Panc1 (cell line): ENCODE measurements at regions not wholly inside any gene's neighbourhood (a gene's known extent, or its start where the extent isn't known, plus 50 kb on each side); places are given as distances from the start of the nearest gene placed in this dataset.

Source experiments
- ATAC-seq: fragments of 200-7000 bp; cut with Tn5 transposase; 2 replicates; pipeline ENCODE4 v1.9.1; 2020; ENCODE audit warnings: mild to moderate bottlenecking, moderate library complexity
- BruUV-seq: library from RNA; stranded (reverse); fragments of 400-500 nt; replicated peaks from 2 replicates; lab custom pipeline; 2021; lab: Mats Ljungman, UMichigan
- CTCF ChIA-PET: fragments of 300-600 bp; sonication (Branson Sonifier 250); formaldehyde crosslinking; loops from one replicate; lab custom pipeline; 2022; ENCODE audit warnings: antibody characterized with exemption; lab: Charles Lee
- POLR2A ChIA-PET: fragments of 300-600 bp; sonication (Branson Sonifier 250); formaldehyde crosslinking; loops from one replicate; lab custom pipeline; 2022; ENCODE audit warnings: antibody characterized with exemption; lab: Charles Lee
- DNase-seq: peaks from one replicate; pipeline ENCODE4 v3.0.0-alpha.2; 2010; ENCODE audit warnings: low read depth, low spot score
- H3K27ac ChIP-seq: 2 replicates; pipeline ENCODE4 v1.5.1; 2011; ENCODE audit warnings: mild to moderate bottlenecking, low read length, inconsistent platforms
- H3K27me3 ChIP-seq: fragments of 200-500 bp; sonication (Bioruptor generic); 2 replicates; pipeline ENCODE4 v1.6.0; 2014; ENCODE audit warnings: low read length, inconsistent platforms; ENCODE audit not compliant: control insufficient read depth, insufficient read depth
- H3K36me3 ChIP-seq: fragments of 200-500 bp; sonication (Bioruptor generic); 2 replicates; pipeline ENCODE4 v1.5.1; 2014; ENCODE audit warnings: inconsistent platforms, mild to moderate bottlenecking, low read length, moderate library complexity; ENCODE audit not compliant: control insufficient read depth, insufficient read depth
- H3K4me1 ChIP-seq: 2 replicates; pipeline ENCODE4 v1.5.1; 2011; ENCODE audit warnings: inconsistent platforms, mild to moderate bottlenecking, low read length, moderate library complexity; ENCODE audit not compliant: control insufficient read depth, insufficient read depth
- H3K4me3 ChIP-seq, 2 experiments: 2 replicates each; pipeline ENCODE4 v1.5.1; 2011 to 2012; ENCODE audit warnings: low read depth in 2 of 2, low read length in 2 of 2, mild to moderate bottlenecking in 2 of 2, inconsistent platforms in 1 of 2, moderate library complexity in 1 of 2
- H3K9me3 ChIP-seq: fragments of 200-500 bp; sonication (Bioruptor generic); 2 replicates; pipeline ENCODE4 v1.5.1; 2014; ENCODE audit warnings: low read depth, mild to moderate bottlenecking, inconsistent platforms, low read length, moderate library complexity; ENCODE audit not compliant: control insufficient read depth, insufficient read depth
- POLR2AphosphoS5 ChIP-seq: IDR thresholded peaks from 2 replicates; pipeline ENCODE4 v1.6.1; 2012; ENCODE audit warnings: mild to moderate bottlenecking, low read depth, low read length, moderate library complexity
- SIN3A ChIP-seq: IDR thresholded peaks from 2 replicates; pipeline ENCODE4 v1.6.1; 2012; ENCODE audit warnings: low read depth, mild to moderate bottlenecking, low read length, moderate library complexity, borderline replicate concordance; ENCODE audit not compliant: insufficient read depth
- TCF7L2 ChIP-seq: IDR thresholded peaks from 2 replicates; pipeline ENCODE4 v1.6.1; 2011; ENCODE audit warnings: mild to moderate bottlenecking, low read depth, low read length, inconsistent platforms
- in situ Hi-C: cut with HindIII; loops from 2 replicates; pipeline ENCODE4 v1.10.0; 2016; ENCODE audit warnings: low sequenced_read_pairs, low pct_unique_long_range_greater_than_20kb
- intact Hi-C: fragments of 100-400 bp; cut with micrococcal nuclease; formaldehyde crosslinking; loops from one replicate; pipeline ENCODE4 v1.10.0; 2022; ENCODE audit not compliant: unreplicated experiment
- TF ChIP-seq, protein P1 (sequence below), 2 experiments: IDR thresholded peaks; 2 replicates each; pipeline ENCODE4 v1.6.1; 2011 to 2012; ENCODE audit warnings: low read depth in 2 of 2, control low read depth in 1 of 2, low read length in 1 of 2, mild to moderate bottlenecking in 1 of 2, moderate library complexity in 1 of 2; ENCODE audit not compliant: insufficient read depth in 1 of 2
- TF ChIP-seq, protein P2 (sequence below): fragments of 450-650 bp; IDR thresholded peaks from 2 replicates; pipeline ENCODE4 v1.5.1; 2017; ENCODE audit warnings: mild to moderate bottlenecking

DNA sequence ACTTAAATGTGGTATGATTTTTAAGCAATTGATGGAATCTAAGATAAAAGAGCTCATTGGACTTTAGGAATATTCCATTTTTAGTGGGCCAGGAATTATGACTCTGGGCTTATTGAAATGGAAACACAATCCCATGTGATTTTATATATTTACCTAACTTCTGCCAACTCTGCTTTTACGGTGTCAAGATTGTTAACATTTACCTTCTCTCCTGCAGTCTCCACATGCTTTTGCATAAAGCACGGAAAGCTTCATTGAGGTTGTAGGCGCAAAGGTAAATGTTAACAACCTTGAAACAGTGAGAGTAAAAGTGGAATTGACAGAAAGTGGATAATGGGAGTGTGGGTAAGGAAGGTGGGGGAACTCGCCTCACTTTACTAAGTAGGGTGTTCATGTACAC is 468.1 kb downstream of the PMP22 start:
- ChIA-PET CTCF (no interaction called here), POLR2A (no interaction called here)
- no peak for DNase-seq
- no peaks in the 10 kb centered on the region for H3K9me3 ChIP-seq
- H3K4me1 ChIP-seq: no peaks in the 10 kb centered on the region
- no TSS peak for BruUV-seq
- H3K36me3 ChIP-seq: no peaks in the 10 kb centered on the region
- H3K27ac ChIP-seq: no peak overlapping the region
- no peaks in the 10 kb centered on the region for H3K27me3 ChIP-seq
- in situ Hi-C loops (no loop called here), intact Hi-C loops (no loop called here)
- TF ChIP-seq TCF7L2 (no peak), POLR2AphosphoS5 (no peak), SIN3A (no peak)
- TF ChIP-seq, protein P1, sequence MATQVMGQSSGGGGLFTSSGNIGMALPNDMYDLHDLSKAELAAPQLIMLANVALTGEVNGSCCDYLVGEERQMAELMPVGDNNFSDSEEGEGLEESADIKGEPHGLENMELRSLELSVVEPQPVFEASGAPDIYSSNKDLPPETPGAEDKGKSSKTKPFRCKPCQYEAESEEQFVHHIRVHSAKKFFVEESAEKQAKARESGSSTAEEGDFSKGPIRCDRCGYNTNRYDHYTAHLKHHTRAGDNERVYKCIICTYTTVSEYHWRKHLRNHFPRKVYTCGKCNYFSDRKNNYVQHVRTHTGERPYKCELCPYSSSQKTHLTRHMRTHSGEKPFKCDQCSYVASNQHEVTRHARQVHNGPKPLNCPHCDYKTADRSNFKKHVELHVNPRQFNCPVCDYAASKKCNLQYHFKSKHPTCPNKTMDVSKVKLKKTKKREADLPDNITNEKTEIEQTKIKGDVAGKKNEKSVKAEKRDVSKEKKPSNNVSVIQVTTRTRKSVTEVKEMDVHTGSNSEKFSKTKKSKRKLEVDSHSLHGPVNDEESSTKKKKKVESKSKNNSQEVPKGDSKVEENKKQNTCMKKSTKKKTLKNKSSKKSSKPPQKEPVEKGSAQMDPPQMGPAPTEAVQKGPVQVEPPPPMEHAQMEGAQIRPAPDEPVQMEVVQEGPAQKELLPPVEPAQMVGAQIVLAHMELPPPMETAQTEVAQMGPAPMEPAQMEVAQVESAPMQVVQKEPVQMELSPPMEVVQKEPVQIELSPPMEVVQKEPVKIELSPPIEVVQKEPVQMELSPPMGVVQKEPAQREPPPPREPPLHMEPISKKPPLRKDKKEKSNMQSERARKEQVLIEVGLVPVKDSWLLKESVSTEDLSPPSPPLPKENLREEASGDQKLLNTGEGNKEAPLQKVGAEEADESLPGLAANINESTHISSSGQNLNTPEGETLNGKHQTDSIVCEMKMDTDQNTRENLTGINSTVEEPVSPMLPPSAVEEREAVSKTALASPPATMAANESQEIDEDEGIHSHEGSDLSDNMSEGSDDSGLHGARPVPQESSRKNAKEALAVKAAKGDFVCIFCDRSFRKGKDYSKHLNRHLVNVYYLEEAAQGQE (IDR thresholded peaks at IDR 0.05; ENCODE audit: insufficient read depth in 1 of 2, low read depth in 2 of 2, low read length in 1 of 2): no peak
- TF ChIP-seq, protein P2, sequence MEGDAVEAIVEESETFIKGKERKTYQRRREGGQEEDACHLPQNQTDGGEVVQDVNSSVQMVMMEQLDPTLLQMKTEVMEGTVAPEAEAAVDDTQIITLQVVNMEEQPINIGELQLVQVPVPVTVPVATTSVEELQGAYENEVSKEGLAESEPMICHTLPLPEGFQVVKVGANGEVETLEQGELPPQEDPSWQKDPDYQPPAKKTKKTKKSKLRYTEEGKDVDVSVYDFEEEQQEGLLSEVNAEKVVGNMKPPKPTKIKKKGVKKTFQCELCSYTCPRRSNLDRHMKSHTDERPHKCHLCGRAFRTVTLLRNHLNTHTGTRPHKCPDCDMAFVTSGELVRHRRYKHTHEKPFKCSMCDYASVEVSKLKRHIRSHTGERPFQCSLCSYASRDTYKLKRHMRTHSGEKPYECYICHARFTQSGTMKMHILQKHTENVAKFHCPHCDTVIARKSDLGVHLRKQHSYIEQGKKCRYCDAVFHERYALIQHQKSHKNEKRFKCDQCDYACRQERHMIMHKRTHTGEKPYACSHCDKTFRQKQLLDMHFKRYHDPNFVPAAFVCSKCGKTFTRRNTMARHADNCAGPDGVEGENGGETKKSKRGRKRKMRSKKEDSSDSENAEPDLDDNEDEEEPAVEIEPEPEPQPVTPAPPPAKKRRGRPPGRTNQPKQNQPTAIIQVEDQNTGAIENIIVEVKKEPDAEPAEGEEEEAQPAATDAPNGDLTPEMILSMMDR: no peak
- no peak for ATAC-seq
- no peak overlapping the region for H3K4me3 ChIP-seq

DNA sequence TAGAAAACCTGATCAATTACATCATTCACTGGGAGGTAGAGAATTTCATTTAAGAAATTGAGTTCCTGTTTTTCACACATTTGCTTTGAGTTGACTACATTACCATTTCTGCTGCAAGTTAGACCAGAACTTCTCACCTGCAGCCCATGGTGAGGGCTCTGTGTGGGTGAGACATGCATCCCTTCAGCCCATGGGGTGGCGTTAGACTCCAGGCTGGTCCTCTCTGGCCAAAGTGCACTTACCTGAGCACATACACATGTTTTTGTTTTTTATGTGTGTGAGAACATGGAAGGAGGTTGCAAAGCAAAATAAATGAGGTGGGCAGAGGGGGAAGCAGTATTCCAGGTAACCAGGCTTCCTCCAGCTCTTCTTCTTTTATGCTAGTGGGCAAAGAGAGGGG is 470.2 kb downstream of the PMP22 start:
- TF ChIP-seq POLR2AphosphoS5: no peak
- TF ChIP-seq, protein P1 (IDR thresholded peaks at IDR 0.05; ENCODE audit: insufficient read depth in 1 of 2, low read depth in 2 of 2, low read length in 1 of 2): no peak
- no peak for TF ChIP-seq TCF7L2
- TF ChIP-seq SIN3A: no peak
- TF ChIP-seq, protein P2: no peak
- Histone ChIP-seq H3K9me3 (no peaks in the 10 kb centered on the region), H3K36me3 (no peaks in the 10 kb centered on the region), H3K4me1 (no peaks in the 10 kb centered on the region), H3K4me3 (no peak overlapping the region), H3K27me3 (no peaks in the 10 kb centered on the region), H3K27ac (no peak overlapping the region)
- no peak for ATAC-seq
- in situ Hi-C loops: no loop called here
- intact Hi-C loops: no loop called here
- DNase-seq: no peak
- ChIA-PET POLR2A (no interaction called here), CTCF (no interaction called here)
- BruUV-seq: no TSS peak
